H9 (cell line): ENCODE measurements at regions not wholly inside any gene's neighbourhood (a gene's known extent, or its start where the extent isn't known, plus 50 kb on each side); places are given as distances from the start of the nearest gene placed in this dataset.

Experiments used
- DNase-seq: peaks from one replicate; pipeline ENCODE4 v3.0.0-alpha.2; 2017
- H2AFZ ChIP-seq: one replicate; pipeline ENCODE4 v1.6.1; 2013; ENCODE audit warnings: mild to moderate bottlenecking, low read length, control low read depth, moderate library complexity
- H2AK5ac ChIP-seq: 2 replicates; pipeline ENCODE4 v1.6.1; 2013; ENCODE audit warnings: low read length, control low read depth, mixed read lengths; ENCODE audit not compliant: insufficient read length
- H2BK120ac ChIP-seq: one replicate; pipeline ENCODE4 v1.6.1; 2013; ENCODE audit warnings: low read depth, mild to moderate bottlenecking, low read length, control low read depth, inconsistent platforms; ENCODE audit not compliant: poor library complexity, severe bottlenecking
- H2BK12ac ChIP-seq: 2 replicates; pipeline ENCODE4 v1.6.1; 2013; ENCODE audit warnings: low read length, control low read depth, mixed read lengths, low read depth; ENCODE audit not compliant: insufficient read length
- H2BK15ac ChIP-seq: 2 replicates; pipeline ENCODE4 v1.6.1; 2013; ENCODE audit warnings: low read depth, low read length, control low read depth
- H2BK20ac ChIP-seq: one replicate; pipeline ENCODE4 v1.6.1; 2013; ENCODE audit warnings: low read depth, mild to moderate bottlenecking, low read length, control low read depth, inconsistent platforms; ENCODE audit not compliant: poor library complexity, severe bottlenecking
- H2BK5ac ChIP-seq: 2 replicates; pipeline ENCODE4 v1.6.1; 2013; ENCODE audit warnings: low read length, control low read depth, mixed read lengths; ENCODE audit not compliant: insufficient read length
- H3K14ac ChIP-seq: 2 replicates; pipeline ENCODE4 v1.6.1; 2013; ENCODE audit warnings: low read length, control low read depth; ENCODE audit not compliant: insufficient read depth
- H3K18ac ChIP-seq: 2 replicates; pipeline ENCODE4 v1.6.1; 2013; ENCODE audit warnings: low read depth, mild to moderate bottlenecking, mixed read lengths, low read length, control low read depth; ENCODE audit not compliant: insufficient read length
- H3K23ac ChIP-seq: 2 replicates; pipeline ENCODE4 v1.6.1; 2013; ENCODE audit warnings: low read length, control low read depth, mixed read lengths, low read depth; ENCODE audit not compliant: insufficient read length
- H3K23me2 ChIP-seq: 2 replicates; pipeline ENCODE4 v1.6.1; 2013; ENCODE audit warnings: low read depth, mild to moderate bottlenecking, mixed read lengths, low read length, control low read depth; ENCODE audit not compliant: insufficient read length, poor library complexity, severe bottlenecking
- H3K27ac ChIP-seq: 2 replicates; pipeline ENCODE4 v1.5.1; 2013; ENCODE audit warnings: low read length, control low read depth, mixed read lengths, low read depth; ENCODE audit not compliant: insufficient read length
- H3K27me3 ChIP-seq: 2 replicates; pipeline ENCODE4 v1.6.1; 2013; ENCODE audit warnings: low read length, control low read depth, inconsistent platforms; ENCODE audit not compliant: insufficient read depth
- H3K4ac ChIP-seq: 2 replicates; pipeline ENCODE4 v1.6.1; 2013; ENCODE audit warnings: low read depth, mild to moderate bottlenecking, control low read depth, inconsistent platforms, low read length, moderate library complexity
- H3K4me1 ChIP-seq: 2 replicates; pipeline ENCODE4 v1.6.1; 2013; ENCODE audit warnings: low read length, control low read depth, inconsistent platforms; ENCODE audit not compliant: insufficient read depth
- H3K4me2 ChIP-seq: 2 replicates; pipeline ENCODE4 v1.6.1; 2013; ENCODE audit warnings: low read length, control low read depth, mixed read lengths; ENCODE audit not compliant: insufficient read length, insufficient read depth
- H3K56ac ChIP-seq: 2 replicates; pipeline ENCODE4 v1.6.1; 2013; ENCODE audit warnings: low read depth, mild to moderate bottlenecking, mixed read lengths, low read length, control low read depth; ENCODE audit not compliant: insufficient read length
- H3K79me1 ChIP-seq: 2 replicates; pipeline ENCODE4 v1.6.1; 2013; ENCODE audit warnings: low read depth, mild to moderate bottlenecking, moderate library complexity, low read length, control low read depth, inconsistent platforms; ENCODE audit not compliant: insufficient read depth, poor library complexity, severe bottlenecking
- H3K79me2 ChIP-seq: 2 replicates; pipeline ENCODE4 v1.6.1; 2013; ENCODE audit warnings: low read length, control low read depth, inconsistent platforms; ENCODE audit not compliant: insufficient read depth
- H3K9ac ChIP-seq: 2 replicates; pipeline ENCODE4 v1.6.1; 2013; ENCODE audit warnings: low read length, control low read depth, mixed read lengths; ENCODE audit not compliant: insufficient read length; ENCODE audit errors: extremely low read depth
- H3K9me3 ChIP-seq: one replicate; pipeline ENCODE4 v1.6.1; 2013; ENCODE audit warnings: low read depth, low read length, inconsistent platforms; ENCODE audit not compliant: control insufficient read depth
- H3T11ph ChIP-seq: one replicate; pipeline ENCODE4 v1.6.1; 2013; ENCODE audit warnings: mild to moderate bottlenecking, low read length, control low read depth, inconsistent platforms
- H4K20me1 ChIP-seq: one replicate; pipeline ENCODE4 v1.6.1; 2013; ENCODE audit not compliant: control insufficient read depth, insufficient read length, insufficient read depth
- H4K5ac ChIP-seq: 2 replicates; pipeline ENCODE4 v1.6.1; 2013; ENCODE audit warnings: low read depth, mild to moderate bottlenecking, mixed read lengths, low read length, control low read depth; ENCODE audit not compliant: insufficient read length
- H4K8ac ChIP-seq: replicated peaks from 2 replicates; pipeline ENCODE4 v1.6.1; 2013; ENCODE audit warnings: low read length, control low read depth, mixed read lengths, low read depth; ENCODE audit not compliant: insufficient read length
- H4K91ac ChIP-seq: 2 replicates; pipeline ENCODE4 v1.6.1; 2013; ENCODE audit warnings: low read depth, mild to moderate bottlenecking, moderate library complexity, mixed read lengths, low read length, control low read depth; ENCODE audit not compliant: insufficient read length
- H3K27ac Mint-ChIP-seq, 3 experiments: 2 replicates in 2 of 3; 3 replicates in 1 of 3; pipeline ENCODE4 v1.8.0; 2020 to 2021; ENCODE audit warnings: mixed read lengths in 3 of 3, mild to moderate bottlenecking in 1 of 3, moderate library complexity in 1 of 3
- H3K27me3 Mint-ChIP-seq: 2 replicates; pipeline ENCODE4 v1.8.0; 2021; ENCODE audit warnings: low read depth, mild to moderate bottlenecking, moderate library complexity, mixed read lengths
- H3K36me3 Mint-ChIP-seq, 3 experiments: 2 replicates in 2 of 3; 3 replicates in 1 of 3; pipeline ENCODE4 v1.8.0; 2020 to 2021; ENCODE audit warnings: low read depth in 3 of 3, mixed read lengths in 3 of 3; ENCODE audit not compliant: insufficient read depth in 1 of 3
- H3K4me1 Mint-ChIP-seq, 2 experiments: 2 replicates each; pipeline ENCODE4 v1.8.0; 2020; ENCODE audit warnings: mixed read lengths in 2 of 2
- H3K4me3 Mint-ChIP-seq, 2 experiments: 2 replicates in 1 of 2; 3 replicates in 1 of 2; pipeline ENCODE4 v1.8.0; 2020 to 2021; ENCODE audit warnings: mild to moderate bottlenecking in 2 of 2, mixed read lengths in 2 of 2, moderate library complexity in 1 of 2
- H3K9me3 Mint-ChIP-seq, 2 experiments: 2 replicates in 1 of 2; 3 replicates in 1 of 2; pipeline ENCODE4 v1.8.0; 2020; ENCODE audit warnings: mild to moderate bottlenecking in 2 of 2, mixed read lengths in 2 of 2, moderate library complexity in 1 of 2
- CTCF ChIP-seq: fragments of 200-600 bp; sonication (generic); conservative IDR thresholded peaks from 3 replicates; pipeline ENCODE4 v1.8.0; 2021; ENCODE audit warnings: antibody characterized with exemption, mild to moderate bottlenecking
- WGBS: extraction: QIAGEN DNeasy Blood & Tissue Kit; methylation state at CpG from one replicate; pipeline ENCODE4 v1.1.7; 2013; ENCODE audit warnings: missing lambda C conversion rate, low lambda C conversion rate, mixed read lengths; ENCODE audit not compliant: insufficient read length; ENCODE audit errors: extremely low coverage; 5-methylcytosine and 5-hydroxymethylcytosine counted together

GRCh38 chr3:35216501-35217266, 422.6 kb upstream of the ARPP21 start:
- Mint-ChIP-seq H3K36me3 (peaks cover 0 to 7% (median 0%) of the 10 kb centered on the region in 3 experiments; a peak in 3 of 7 replicates), H3K27me3 (no peaks in the 10 kb centered on the region), H3K9me3 (peaks cover 0 to 3% of the 10 kb centered on the region in 2 experiments; a peak in 4 of 5 replicates), H3K4me3 (no peak overlapping the region), H3K27ac (no peak overlapping the region), H3K4me1 (no peaks in the 10 kb centered on the region)
- no peak overlapping the region for H3K23ac ChIP-seq
- no peak overlapping the region for H3K9ac ChIP-seq
- H2BK120ac ChIP-seq: no peak overlapping the region
- no peaks in the 10 kb centered on the region for H4K20me1 ChIP-seq
- no peak overlapping the region for H2AK5ac ChIP-seq
- H3T11ph ChIP-seq: no peak overlapping the region
- H3K79me2 ChIP-seq: no peaks in the 10 kb centered on the region
- H3K79me1 ChIP-seq: no peaks in the 10 kb centered on the region
- H2BK5ac ChIP-seq: no peak overlapping the region
- H2BK20ac ChIP-seq: no peak overlapping the region
- H3K27ac ChIP-seq: no peak overlapping the region
- H3K4ac ChIP-seq: no peak overlapping the region
- no peak overlapping the region for H3K4me2 ChIP-seq
- no peak overlapping the region for H3K18ac ChIP-seq
- H4K5ac ChIP-seq: no peak overlapping the region
- no peaks in the 10 kb centered on the region for H3K27me3 ChIP-seq
- H3K56ac ChIP-seq: no peak overlapping the region
- H2BK15ac ChIP-seq: no peak overlapping the region
- H3K14ac ChIP-seq: no peak overlapping the region
- H4K91ac ChIP-seq: no peak overlapping the region
- no peak overlapping the region for H2BK12ac ChIP-seq
- H3K4me1 ChIP-seq: no peaks in the 10 kb centered on the region
- no peak overlapping the region for H4K8ac ChIP-seq
- no peaks in the 10 kb centered on the region for H3K9me3 ChIP-seq
- WGBS: no CpG with 5 or more reads among the region's 18 CpGs
- no peak for TF ChIP-seq CTCF
- no peak overlapping the region for H2AFZ ChIP-seq
- DNase-seq: no peak
- H3K23me2 ChIP-seq: no peaks in the 10 kb centered on the region
